Glutamatergic neuron (in vitro differentiated cells): ENCODE measurements at regions not wholly inside any gene's neighbourhood (a gene's known extent, or its start where the extent isn't known, plus 50 kb on each side); places are given as distances from the start of the nearest gene placed in this dataset.

Experiments used
- DNase-seq: peaks from one replicate; pipeline ENCODE4 v3.0.0; 2022
- H3K27ac Mint-ChIP-seq: one replicate; pipeline ENCODE4 v1.8.0; 2020; ENCODE audit warnings: mild to moderate bottlenecking, mixed read lengths, inconsistent platforms; ENCODE audit not compliant: unreplicated experiment
- H3K27me3 Mint-ChIP-seq: one replicate; pipeline ENCODE4 v1.8.0; 2020; ENCODE audit warnings: mild to moderate bottlenecking, moderate library complexity, mixed read lengths, inconsistent platforms; ENCODE audit not compliant: unreplicated experiment
- H3K36me3 Mint-ChIP-seq: one replicate; pipeline ENCODE4 v1.8.0; 2020; ENCODE audit warnings: mild to moderate bottlenecking, mixed read lengths, inconsistent platforms; ENCODE audit not compliant: unreplicated experiment
- H3K4me1 Mint-ChIP-seq: one replicate; pipeline ENCODE4 v1.8.0; 2020; ENCODE audit warnings: mild to moderate bottlenecking, low read depth, mixed read lengths, inconsistent platforms; ENCODE audit not compliant: unreplicated experiment
- H3K4me3 Mint-ChIP-seq: one replicate; pipeline ENCODE4 v1.8.0; 2020; ENCODE audit warnings: mild to moderate bottlenecking, mixed read lengths, inconsistent platforms; ENCODE audit not compliant: unreplicated experiment
- H3K9me3 Mint-ChIP-seq: one replicate; pipeline ENCODE4 v1.8.0; 2020; ENCODE audit warnings: mild to moderate bottlenecking, moderate library complexity, mixed read lengths, inconsistent platforms; ENCODE audit not compliant: unreplicated experiment
- CTCF ChIP-seq: fragments of 200-600 bp; sonication (generic); IDR thresholded peaks from one replicate; pipeline ENCODE4 v1.5.0; 2021; ENCODE audit not compliant: partially characterized antibody, unreplicated experiment

GRCh38 chr4:133592591-133592990 is 443.5 kb downstream of the PCDH10 start:
- no peak for DNase-seq
- Mint-ChIP-seq H3K9me3 (no peaks in the 10 kb centered on the region), H3K4me1 (no peaks in the 10 kb centered on the region), H3K4me3 (no peak overlapping the region), H3K36me3 (no peaks in the 10 kb centered on the region), H3K27me3 (no peaks in the 10 kb centered on the region), H3K27ac (no peak overlapping the region)
- no peak for TF ChIP-seq CTCF

- H3K9me3 Mint-ChIP-seq, result no peaks in the 10 kb centered on the region
- H3K27ac Mint-ChIP-seq, result no peak overlapping the region
- no peak overlapping the region for H3K4me3 Mint-ChIP-seq
- no peak for TF ChIP-seq CTCF
- DNase-seq, result no peak
- H3K4me1 Mint-ChIP-seq, result no peaks in the 10 kb centered on the region
- H3K27me3 Mint-ChIP-seq, result no peaks in the 10 kb centered on the region
- no peaks in the 10 kb centered on the region for H3K36me3 Mint-ChIP-seq
Observed at GRCh38 chr4:133592106-133592505, 443.0 kb downstream of the PCDH10 start.

- no peaks in the 10 kb centered on the region for H3K36me3 Mint-ChIP-seq
- no peak for TF ChIP-seq CTCF
- no peak overlapping the region for H3K4me3 Mint-ChIP-seq
- no peak for DNase-seq
- no peaks in the 10 kb centered on the region for H3K4me1 Mint-ChIP-seq
- no peaks in the 10 kb centered on the region for H3K9me3 Mint-ChIP-seq
- no peak overlapping the region for H3K27ac Mint-ChIP-seq
- no peaks in the 10 kb centered on the region for H3K27me3 Mint-ChIP-seq
Observed at GRCh38 chr4:133588306-133588705, 439.2 kb downstream of the PCDH10 start.

GRCh38 chr4:133585323-133585722 is 436.2 kb downstream of the PCDH10 start:
- Mint-ChIP-seq H3K27me3 (no peaks in the 10 kb centered on the region), H3K4me1 (no peaks in the 10 kb centered on the region), H3K4me3 (no peak overlapping the region), H3K36me3 (no peaks in the 10 kb centered on the region), H3K27ac (no peak overlapping the region), H3K9me3 (no peaks in the 10 kb centered on the region)
- no peak for DNase-seq
- no peak for TF ChIP-seq CTCF

GRCh38 chr4:133584714-133585113 is 435.6 kb downstream of the PCDH10 start:
- Mint-ChIP-seq H3K27ac (no peak overlapping the region), H3K9me3 (no peaks in the 10 kb centered on the region), H3K36me3 (no peaks in the 10 kb centered on the region), H3K4me3 (no peak overlapping the region), H3K4me1 (no peaks in the 10 kb centered on the region), H3K27me3 (no peaks in the 10 kb centered on the region)
- no peak for DNase-seq
- no peak for TF ChIP-seq CTCF
